H9 (cell line): ENCODE measurements at regions not wholly inside any gene's neighbourhood (a gene's known extent, or its start where the extent isn't known, plus 50 kb on each side); places are given as distances from the start of the nearest gene placed in this dataset.

Experiments used
- DNase-seq: peaks from one replicate; pipeline ENCODE4 v3.0.0-alpha.2; 2017
- H2AFZ ChIP-seq: one replicate; pipeline ENCODE4 v1.6.1; 2013; ENCODE audit warnings: mild to moderate bottlenecking, low read length, control low read depth, moderate library complexity
- H2AK5ac ChIP-seq: 2 replicates; pipeline ENCODE4 v1.6.1; 2013; ENCODE audit warnings: low read length, control low read depth, mixed read lengths; ENCODE audit not compliant: insufficient read length
- H2BK120ac ChIP-seq: one replicate; pipeline ENCODE4 v1.6.1; 2013; ENCODE audit warnings: low read depth, mild to moderate bottlenecking, low read length, control low read depth, inconsistent platforms; ENCODE audit not compliant: poor library complexity, severe bottlenecking
- H2BK12ac ChIP-seq: 2 replicates; pipeline ENCODE4 v1.6.1; 2013; ENCODE audit warnings: low read length, control low read depth, mixed read lengths, low read depth; ENCODE audit not compliant: insufficient read length
- H2BK15ac ChIP-seq: 2 replicates; pipeline ENCODE4 v1.6.1; 2013; ENCODE audit warnings: low read depth, low read length, control low read depth
- H2BK20ac ChIP-seq: one replicate; pipeline ENCODE4 v1.6.1; 2013; ENCODE audit warnings: low read depth, mild to moderate bottlenecking, low read length, control low read depth, inconsistent platforms; ENCODE audit not compliant: poor library complexity, severe bottlenecking
- H2BK5ac ChIP-seq: 2 replicates; pipeline ENCODE4 v1.6.1; 2013; ENCODE audit warnings: low read length, control low read depth, mixed read lengths; ENCODE audit not compliant: insufficient read length
- H3K14ac ChIP-seq: 2 replicates; pipeline ENCODE4 v1.6.1; 2013; ENCODE audit warnings: low read length, control low read depth; ENCODE audit not compliant: insufficient read depth
- H3K18ac ChIP-seq: 2 replicates; pipeline ENCODE4 v1.6.1; 2013; ENCODE audit warnings: low read depth, mild to moderate bottlenecking, mixed read lengths, low read length, control low read depth; ENCODE audit not compliant: insufficient read length
- H3K23ac ChIP-seq: 2 replicates; pipeline ENCODE4 v1.6.1; 2013; ENCODE audit warnings: low read length, control low read depth, mixed read lengths, low read depth; ENCODE audit not compliant: insufficient read length
- H3K23me2 ChIP-seq: 2 replicates; pipeline ENCODE4 v1.6.1; 2013; ENCODE audit warnings: low read depth, mild to moderate bottlenecking, mixed read lengths, low read length, control low read depth; ENCODE audit not compliant: insufficient read length, poor library complexity, severe bottlenecking
- H3K27ac ChIP-seq: 2 replicates; pipeline ENCODE4 v1.5.1; 2013; ENCODE audit warnings: low read length, control low read depth, mixed read lengths, low read depth; ENCODE audit not compliant: insufficient read length
- H3K27me3 ChIP-seq: 2 replicates; pipeline ENCODE4 v1.6.1; 2013; ENCODE audit warnings: low read length, control low read depth, inconsistent platforms; ENCODE audit not compliant: insufficient read depth
- H3K4ac ChIP-seq: 2 replicates; pipeline ENCODE4 v1.6.1; 2013; ENCODE audit warnings: low read depth, mild to moderate bottlenecking, control low read depth, inconsistent platforms, low read length, moderate library complexity
- H3K4me1 ChIP-seq: 2 replicates; pipeline ENCODE4 v1.6.1; 2013; ENCODE audit warnings: low read length, control low read depth, inconsistent platforms; ENCODE audit not compliant: insufficient read depth
- H3K4me2 ChIP-seq: 2 replicates; pipeline ENCODE4 v1.6.1; 2013; ENCODE audit warnings: low read length, control low read depth, mixed read lengths; ENCODE audit not compliant: insufficient read length, insufficient read depth
- H3K56ac ChIP-seq: 2 replicates; pipeline ENCODE4 v1.6.1; 2013; ENCODE audit warnings: low read depth, mild to moderate bottlenecking, mixed read lengths, low read length, control low read depth; ENCODE audit not compliant: insufficient read length
- H3K79me1 ChIP-seq: 2 replicates; pipeline ENCODE4 v1.6.1; 2013; ENCODE audit warnings: low read depth, mild to moderate bottlenecking, moderate library complexity, low read length, control low read depth, inconsistent platforms; ENCODE audit not compliant: insufficient read depth, poor library complexity, severe bottlenecking
- H3K79me2 ChIP-seq: 2 replicates; pipeline ENCODE4 v1.6.1; 2013; ENCODE audit warnings: low read length, control low read depth, inconsistent platforms; ENCODE audit not compliant: insufficient read depth
- H3K9ac ChIP-seq: 2 replicates; pipeline ENCODE4 v1.6.1; 2013; ENCODE audit warnings: low read length, control low read depth, mixed read lengths; ENCODE audit not compliant: insufficient read length; ENCODE audit errors: extremely low read depth
- H3K9me3 ChIP-seq: one replicate; pipeline ENCODE4 v1.6.1; 2013; ENCODE audit warnings: low read depth, low read length, inconsistent platforms; ENCODE audit not compliant: control insufficient read depth
- H3T11ph ChIP-seq: one replicate; pipeline ENCODE4 v1.6.1; 2013; ENCODE audit warnings: mild to moderate bottlenecking, low read length, control low read depth, inconsistent platforms
- H4K20me1 ChIP-seq: one replicate; pipeline ENCODE4 v1.6.1; 2013; ENCODE audit not compliant: control insufficient read depth, insufficient read length, insufficient read depth
- H4K5ac ChIP-seq: 2 replicates; pipeline ENCODE4 v1.6.1; 2013; ENCODE audit warnings: low read depth, mild to moderate bottlenecking, mixed read lengths, low read length, control low read depth; ENCODE audit not compliant: insufficient read length
- H4K8ac ChIP-seq: replicated peaks from 2 replicates; pipeline ENCODE4 v1.6.1; 2013; ENCODE audit warnings: low read length, control low read depth, mixed read lengths, low read depth; ENCODE audit not compliant: insufficient read length
- H4K91ac ChIP-seq: 2 replicates; pipeline ENCODE4 v1.6.1; 2013; ENCODE audit warnings: low read depth, mild to moderate bottlenecking, moderate library complexity, mixed read lengths, low read length, control low read depth; ENCODE audit not compliant: insufficient read length
- H3K27ac Mint-ChIP-seq, 3 experiments: 2 replicates in 2 of 3; 3 replicates in 1 of 3; pipeline ENCODE4 v1.8.0; 2020 to 2021; ENCODE audit warnings: mixed read lengths in 3 of 3, mild to moderate bottlenecking in 1 of 3, moderate library complexity in 1 of 3
- H3K27me3 Mint-ChIP-seq: 2 replicates; pipeline ENCODE4 v1.8.0; 2021; ENCODE audit warnings: low read depth, mild to moderate bottlenecking, moderate library complexity, mixed read lengths
- H3K36me3 Mint-ChIP-seq, 3 experiments: 2 replicates in 2 of 3; 3 replicates in 1 of 3; pipeline ENCODE4 v1.8.0; 2020 to 2021; ENCODE audit warnings: low read depth in 3 of 3, mixed read lengths in 3 of 3; ENCODE audit not compliant: insufficient read depth in 1 of 3
- H3K4me1 Mint-ChIP-seq, 2 experiments: 2 replicates each; pipeline ENCODE4 v1.8.0; 2020; ENCODE audit warnings: mixed read lengths in 2 of 2
- H3K4me3 Mint-ChIP-seq, 2 experiments: 2 replicates in 1 of 2; 3 replicates in 1 of 2; pipeline ENCODE4 v1.8.0; 2020 to 2021; ENCODE audit warnings: mild to moderate bottlenecking in 2 of 2, mixed read lengths in 2 of 2, moderate library complexity in 1 of 2
- H3K9me3 Mint-ChIP-seq, 2 experiments: 2 replicates in 1 of 2; 3 replicates in 1 of 2; pipeline ENCODE4 v1.8.0; 2020; ENCODE audit warnings: mild to moderate bottlenecking in 2 of 2, mixed read lengths in 2 of 2, moderate library complexity in 1 of 2
- WGBS: extraction: QIAGEN DNeasy Blood & Tissue Kit; methylation state at CpG from one replicate; pipeline ENCODE4 v1.1.7; 2013; ENCODE audit warnings: missing lambda C conversion rate, low lambda C conversion rate, mixed read lengths; ENCODE audit not compliant: insufficient read length; ENCODE audit errors: extremely low coverage; 5-methylcytosine and 5-hydroxymethylcytosine counted together
- TF ChIP-seq, protein P1 (sequence below): fragments of 200-600 bp; sonication (generic); conservative IDR thresholded peaks from 3 replicates; pipeline ENCODE4 v1.8.0; 2021; ENCODE audit warnings: antibody characterized with exemption, mild to moderate bottlenecking

DNA sequence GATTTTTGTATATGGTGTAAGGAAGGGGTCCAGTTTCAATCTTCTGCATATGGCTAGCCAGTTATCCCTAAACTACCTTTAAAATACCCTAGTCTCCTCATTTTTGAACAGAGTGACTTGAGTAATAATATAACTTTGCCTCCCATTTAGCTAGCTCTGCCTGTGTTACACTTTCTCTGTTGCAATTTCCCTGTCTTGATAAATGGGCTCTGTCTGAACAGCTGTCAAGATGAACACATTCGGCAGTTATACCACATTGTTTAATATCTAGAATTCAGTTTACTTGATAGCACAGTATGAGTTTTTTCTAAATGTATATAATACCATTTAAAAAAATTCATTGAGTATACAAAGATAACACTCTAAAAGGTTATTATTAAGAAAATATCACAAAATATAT lies 562.9 kb upstream of the FTMT start:
- no peak overlapping the region for H3K4ac ChIP-seq
- no CpG with 5 or more reads among the region's 1 CpG for WGBS
- no peaks in the 10 kb centered on the region; a peak in 1 of 4 replicates for H3K4me1 Mint-ChIP-seq

More for the DNA sequence above, 562.9 kb upstream of the FTMT start:
- H3K23me2 ChIP-seq, result no peaks in the 10 kb centered on the region
- H3K27ac ChIP-seq, result no peak overlapping the region
- H3K27me3 ChIP-seq, result no peaks in the 10 kb centered on the region
- H3K23ac ChIP-seq, result no peak overlapping the region
- no peak overlapping the region for H3T11ph ChIP-seq
- H3K18ac ChIP-seq, result no peak overlapping the region
- H4K8ac ChIP-seq, result no peak overlapping the region
- peaks cover 0 to 2% of the 10 kb centered on the region in 2 experiments; a peak in 3 of 5 replicates for H3K9me3 Mint-ChIP-seq
- H2BK15ac ChIP-seq, result no peak overlapping the region
- H4K5ac ChIP-seq, result no peak overlapping the region
- H3K4me1 ChIP-seq, result no peaks in the 10 kb centered on the region
- no peak overlapping the region for H2BK5ac ChIP-seq
- H3K56ac ChIP-seq, result no peak overlapping the region
- no peaks in the 10 kb centered on the region for H3K27me3 Mint-ChIP-seq
- H3K27ac Mint-ChIP-seq, result no peak overlapping the region
- no peak overlapping the region for H3K4me3 Mint-ChIP-seq
- H2BK12ac ChIP-seq, result no peak overlapping the region
- H4K20me1 ChIP-seq, result no peaks in the 10 kb centered on the region
- no peak overlapping the region for H3K9ac ChIP-seq
- H4K91ac ChIP-seq, result no peak overlapping the region
- H2AK5ac ChIP-seq, result no peak overlapping the region
- DNase-seq, result no peak
- no peaks in the 10 kb centered on the region for H3K9me3 ChIP-seq
- H3K36me3 Mint-ChIP-seq, result peaks cover 0 to 2% (median 0%) of the 10 kb centered on the region in 3 experiments; a peak in 3 of 7 replicates
- H2BK120ac ChIP-seq, result no peak overlapping the region
- H3K79me1 ChIP-seq, result no peaks in the 10 kb centered on the region
- TF ChIP-seq, protein P1, sequence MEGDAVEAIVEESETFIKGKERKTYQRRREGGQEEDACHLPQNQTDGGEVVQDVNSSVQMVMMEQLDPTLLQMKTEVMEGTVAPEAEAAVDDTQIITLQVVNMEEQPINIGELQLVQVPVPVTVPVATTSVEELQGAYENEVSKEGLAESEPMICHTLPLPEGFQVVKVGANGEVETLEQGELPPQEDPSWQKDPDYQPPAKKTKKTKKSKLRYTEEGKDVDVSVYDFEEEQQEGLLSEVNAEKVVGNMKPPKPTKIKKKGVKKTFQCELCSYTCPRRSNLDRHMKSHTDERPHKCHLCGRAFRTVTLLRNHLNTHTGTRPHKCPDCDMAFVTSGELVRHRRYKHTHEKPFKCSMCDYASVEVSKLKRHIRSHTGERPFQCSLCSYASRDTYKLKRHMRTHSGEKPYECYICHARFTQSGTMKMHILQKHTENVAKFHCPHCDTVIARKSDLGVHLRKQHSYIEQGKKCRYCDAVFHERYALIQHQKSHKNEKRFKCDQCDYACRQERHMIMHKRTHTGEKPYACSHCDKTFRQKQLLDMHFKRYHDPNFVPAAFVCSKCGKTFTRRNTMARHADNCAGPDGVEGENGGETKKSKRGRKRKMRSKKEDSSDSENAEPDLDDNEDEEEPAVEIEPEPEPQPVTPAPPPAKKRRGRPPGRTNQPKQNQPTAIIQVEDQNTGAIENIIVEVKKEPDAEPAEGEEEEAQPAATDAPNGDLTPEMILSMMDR, result no peak
- H2BK20ac ChIP-seq, result no peak overlapping the region
- no peak overlapping the region for H3K4me2 ChIP-seq
- H3K79me2 ChIP-seq, result no peaks in the 10 kb centered on the region
- no peak overlapping the region for H3K14ac ChIP-seq
- no peak overlapping the region for H2AFZ ChIP-seq
